ENCODE measurements at regions not wholly inside any gene's neighbourhood (a gene's known extent, or its start where the extent isn't known, plus 50 kb on each side); places are given as distances from the start of the nearest gene placed in this dataset.

DNA sequence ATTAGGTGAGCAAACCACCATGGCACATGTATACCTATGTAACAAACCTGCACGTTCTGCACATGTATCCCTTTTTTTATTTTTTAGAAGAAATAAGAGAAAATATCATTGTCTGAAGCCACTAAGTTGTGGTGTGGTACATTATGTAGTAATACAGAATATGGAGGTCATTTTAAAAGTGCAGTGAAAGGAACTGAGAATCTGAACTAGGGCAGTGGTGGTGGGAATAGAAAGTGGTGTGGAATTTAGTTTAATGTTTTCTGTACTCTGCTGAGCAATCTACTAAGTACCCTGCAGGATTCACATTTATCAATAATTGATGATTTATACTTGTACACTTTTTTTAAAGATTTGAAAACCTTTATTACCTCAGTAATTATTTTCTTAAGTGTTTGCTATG is 283.5 kb downstream of the CHL1 start (continued):
- TF ChIP-seq BACH1 (IDR thresholded peaks at IDR 0.05; ENCODE audit: low read length), result no peak
- TF ChIP-seq FOSL1 (IDR thresholded peaks at IDR 0.05; ENCODE audit: insufficient read depth, low read depth, low read length), result no peak
- no peak for TF ChIP-seq TCF12 (IDR thresholded peaks at IDR 0.05; ENCODE audit: low read depth, low read length)
- no peak for TF ChIP-seq SP2 (IDR thresholded peaks at IDR 0.05; ENCODE audit: low read length)

All from H1 (cell line).